Nucleus accumbens (tissue), 56 donors: ENCODE measurements at regions not wholly inside any gene's neighbourhood (a gene's known extent, or its start where the extent isn't known, plus 50 kb on each side); places are given as distances from the start of the nearest gene placed in this dataset.
"Not testable (repeated sequence)": the region's sequence is repeated elsewhere in the genome, so short reads cannot be mapped to it uniquely, and the experiment has no call there.

Experiments
- DNase-seq, 56 donors: peaks; one replicate each; lab custom pipeline; 2025; lab: John Stamatoyannopoulos, UW

DNA sequence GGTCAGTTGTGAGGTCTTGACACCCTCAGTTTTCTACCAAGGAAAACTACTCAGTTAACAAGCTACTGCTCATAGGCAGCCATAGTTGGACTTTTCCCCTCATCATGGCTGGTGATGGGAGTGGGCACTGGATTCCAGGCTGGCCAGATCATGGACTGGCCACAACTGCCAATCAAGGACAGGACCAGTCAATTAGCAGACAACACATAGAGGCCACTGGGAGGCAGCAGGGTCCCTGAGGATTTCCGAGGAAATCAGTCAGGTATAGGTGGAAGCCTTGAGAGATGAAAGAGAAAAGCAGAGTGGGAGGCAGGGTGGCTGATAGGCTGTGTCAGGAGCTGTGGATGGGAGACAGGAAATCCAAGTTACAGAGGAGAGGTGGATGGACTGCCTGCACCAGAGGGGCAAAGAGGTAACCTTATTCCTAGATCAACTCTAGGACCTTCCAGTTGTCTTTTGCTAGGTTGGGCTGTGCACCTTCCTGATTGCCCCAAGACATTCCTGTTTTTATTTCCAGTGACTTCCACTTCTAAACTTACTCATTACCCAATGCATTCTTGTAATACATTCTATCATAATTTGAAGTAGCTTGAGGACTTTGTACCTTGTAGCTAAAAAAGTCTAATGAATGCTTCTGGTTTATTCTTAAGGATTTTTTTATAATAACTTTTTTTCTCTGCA, 361.8 kb downstream of the KCNRG start:
- peak in 4 of 56 donors; percentile 3 to 32 (median 14) for DNase-seq

DNA sequence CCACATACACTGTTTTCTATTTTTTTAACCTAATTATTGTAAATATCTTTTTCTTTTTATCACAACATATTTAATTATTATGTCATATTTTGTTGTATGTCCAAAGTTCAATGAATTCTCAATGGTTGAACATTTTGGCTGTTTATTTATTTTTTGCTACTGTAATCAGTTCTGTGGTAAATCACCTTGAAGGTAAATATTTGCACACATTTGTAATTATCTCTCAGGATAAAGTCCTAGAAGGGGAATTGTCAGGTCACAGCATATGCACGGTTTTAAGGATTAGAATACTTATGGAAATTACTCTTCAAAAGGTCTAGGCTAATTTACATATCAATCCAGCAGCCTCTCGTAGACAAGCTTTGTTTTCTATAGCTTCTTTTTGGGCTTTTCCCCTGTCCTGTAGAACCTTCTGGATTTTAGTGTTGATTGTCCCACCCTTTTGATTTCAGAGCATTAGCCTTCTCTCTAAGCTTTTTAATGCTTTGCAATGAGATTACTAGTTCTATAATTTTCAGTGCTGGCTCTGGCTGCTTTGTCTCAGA, 362.6 kb downstream of the KCNRG start:
- DNase-seq: no peak

DNA sequence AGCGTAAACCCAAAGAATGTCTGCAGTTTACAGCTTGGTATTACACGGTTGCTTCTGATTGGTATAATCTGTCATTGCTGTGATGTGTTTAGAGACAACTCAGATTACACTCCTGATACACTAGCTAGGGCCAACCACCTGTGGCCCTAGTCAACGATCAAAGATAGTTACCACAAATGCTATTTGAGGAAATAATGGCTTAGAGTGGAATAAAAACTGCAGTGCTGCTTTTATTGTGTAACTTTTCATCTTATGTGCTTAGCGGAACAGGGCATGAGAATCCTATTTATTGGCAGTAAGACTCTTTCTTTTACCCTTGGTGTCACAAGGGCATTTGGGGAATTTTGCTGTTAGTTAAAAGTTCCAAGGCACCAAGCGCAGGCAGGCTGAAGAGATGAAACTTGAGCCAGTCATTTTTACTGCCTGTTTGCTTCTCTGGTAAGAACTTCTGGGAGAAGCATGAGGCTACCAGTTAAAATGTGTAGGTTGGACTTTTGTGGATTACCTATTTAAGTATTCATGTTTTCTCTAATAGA, 363.3 kb downstream of the KCNRG start:
- DNase-seq: no peak

DNA sequence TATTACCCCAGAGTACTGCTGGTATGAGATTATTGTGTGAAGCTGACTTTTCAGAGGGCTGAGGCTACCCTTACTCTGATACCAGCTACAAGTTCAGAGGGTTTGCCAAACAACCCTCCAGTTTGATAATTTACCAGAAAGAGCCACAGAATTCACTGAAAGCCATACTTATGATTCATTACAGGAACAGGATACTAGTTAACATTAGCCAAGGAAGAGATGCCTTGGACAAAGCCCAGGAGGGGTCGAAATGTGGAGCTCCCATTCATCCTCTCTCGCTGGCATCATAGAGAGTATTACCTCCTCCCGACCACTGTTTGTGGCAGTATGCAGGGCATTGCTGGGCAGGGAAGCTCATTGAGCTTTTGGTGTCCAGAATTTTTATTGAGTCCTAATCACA, 364.3 kb downstream of the KCNRG start:
- DNase-seq: no peak

DNA sequence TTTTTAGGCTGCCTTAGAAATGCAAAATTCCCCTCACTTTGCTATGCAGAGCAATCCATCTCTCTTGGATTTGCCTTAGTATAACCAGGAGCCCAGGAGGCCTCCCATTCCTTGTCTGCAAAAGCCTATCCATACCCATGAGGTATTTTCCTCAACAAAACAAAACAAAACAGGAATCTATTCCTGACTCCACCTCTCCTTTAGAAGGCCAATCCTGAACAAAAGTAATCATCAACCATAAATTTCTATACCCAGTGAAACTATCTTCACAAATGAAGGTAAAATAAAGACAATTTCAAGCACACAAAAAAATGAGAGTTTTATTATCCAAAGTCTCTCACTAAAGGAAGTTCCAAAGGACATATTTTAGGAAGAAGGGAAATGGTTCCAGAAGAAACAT, 365.7 kb downstream of the KCNRG start:
- no peak for DNase-seq

DNA sequence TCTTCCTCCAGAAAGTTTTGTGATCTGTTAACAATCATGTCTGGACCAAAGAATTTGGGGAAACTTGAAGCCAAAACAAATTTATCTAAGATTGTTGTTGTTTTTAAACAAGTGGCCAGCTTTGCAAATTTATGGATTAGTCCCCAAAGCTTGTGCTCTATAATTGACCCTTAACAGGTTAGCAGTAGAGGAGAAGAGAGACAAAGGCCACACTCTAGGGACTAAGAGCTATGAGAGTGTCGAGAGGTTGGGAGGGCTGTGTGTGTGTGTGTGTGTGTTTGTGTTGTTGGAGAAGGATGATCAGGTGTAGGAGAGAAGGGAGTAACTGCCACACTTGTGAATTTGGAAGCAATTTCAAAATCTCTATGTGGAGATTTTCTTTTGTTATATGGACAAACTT, 367.3 kb downstream of the KCNRG start:
- no peak for DNase-seq

DNA sequence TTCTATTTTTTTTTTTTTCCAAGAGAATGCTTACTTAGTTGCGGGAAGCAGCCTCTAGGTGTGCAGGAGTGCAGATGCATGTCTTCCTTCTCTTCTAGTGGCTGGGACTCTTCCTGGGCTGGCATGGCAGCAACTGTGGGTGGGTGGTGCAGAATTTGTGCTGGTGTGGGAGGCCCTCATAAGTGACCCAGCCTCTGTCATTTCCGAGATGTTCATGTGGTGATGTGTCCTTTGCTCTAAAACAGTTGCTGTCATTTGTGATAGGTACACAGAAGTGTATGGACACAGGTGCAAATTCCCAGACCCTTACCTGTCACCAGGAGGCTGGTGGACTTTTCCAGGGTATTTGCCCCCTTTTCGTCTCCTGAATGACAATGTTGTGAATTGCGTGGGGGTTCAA, 367.7 kb downstream of the KCNRG start:
- DNase-seq: no peak

DNA sequence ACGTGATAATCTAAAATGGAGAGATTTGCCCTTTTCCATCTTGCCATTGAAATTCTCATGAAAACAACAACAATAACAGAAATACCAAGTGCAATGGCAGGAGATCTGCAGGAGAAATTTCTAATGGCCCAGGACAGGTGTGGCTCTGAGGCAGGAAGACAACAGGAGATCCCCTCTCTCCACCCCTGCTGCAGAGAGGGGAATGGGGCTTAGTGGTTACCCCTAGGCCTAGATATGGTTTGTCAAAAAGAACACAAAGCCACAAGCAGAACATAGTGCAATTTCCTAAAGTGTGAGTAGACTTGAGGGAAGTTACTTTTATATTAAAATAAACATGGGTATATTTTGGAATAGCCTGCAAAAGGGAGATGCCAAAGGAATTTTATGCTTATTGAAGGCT, 369.5 kb downstream of the KCNRG start:
- no peak for DNase-seq

DNA sequence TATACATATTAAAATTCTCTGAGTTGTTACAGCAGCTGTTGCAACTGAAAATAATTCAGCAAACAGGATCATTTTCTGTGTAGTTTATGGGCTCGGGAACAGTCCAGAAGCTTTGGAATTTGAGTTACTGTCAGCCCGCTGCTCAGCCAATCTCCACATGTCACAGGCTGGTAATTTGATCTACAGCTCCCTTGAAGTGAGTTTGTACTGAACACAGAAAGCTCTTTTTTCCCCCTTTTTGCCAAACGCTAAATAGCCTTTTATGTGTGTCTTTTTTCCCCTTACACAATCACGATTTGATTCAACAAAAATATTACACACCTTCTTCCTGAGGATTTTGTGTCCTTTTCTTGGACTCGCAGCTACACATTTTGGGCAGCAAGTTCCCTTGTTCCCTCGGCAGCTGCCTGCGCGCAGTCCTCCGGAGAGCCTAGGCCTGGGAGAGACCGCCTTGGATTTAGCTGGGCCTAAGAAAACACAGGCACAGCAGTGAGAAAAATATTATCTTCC, 371.4 kb downstream of the KCNRG start:
- DNase-seq: peak in 6 of 56 donors; percentile 7 to 39 (median 26)

DNA sequence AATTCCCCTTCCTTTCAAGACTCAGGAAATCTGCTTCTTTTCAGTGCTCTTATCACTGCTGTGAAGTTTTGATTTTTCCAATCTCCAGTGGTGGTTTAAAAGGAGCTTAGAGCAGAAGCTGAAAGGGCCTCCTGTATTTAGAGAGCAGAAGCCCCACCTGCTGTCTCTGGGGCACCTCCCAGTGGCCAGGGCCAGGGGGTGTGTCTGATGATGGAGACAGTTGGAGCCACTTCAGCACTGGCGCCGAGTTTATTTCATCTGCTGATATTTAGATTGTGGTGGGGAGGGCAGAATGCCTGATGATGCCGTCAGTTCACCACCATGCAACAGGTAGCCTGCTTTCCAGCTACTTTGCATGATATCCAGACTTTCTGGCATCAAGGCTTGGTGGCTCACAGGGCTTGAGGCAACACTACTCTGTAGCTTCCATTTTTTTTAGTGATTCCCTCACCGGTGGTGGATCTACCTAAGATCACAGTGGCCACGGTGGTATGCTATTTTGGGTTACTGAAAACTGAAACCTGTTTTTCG, 371.9 kb downstream of the KCNRG start:
- peak in 34 of 56 donors; percentile 2 to 66 (median 16) for DNase-seq

DNA sequence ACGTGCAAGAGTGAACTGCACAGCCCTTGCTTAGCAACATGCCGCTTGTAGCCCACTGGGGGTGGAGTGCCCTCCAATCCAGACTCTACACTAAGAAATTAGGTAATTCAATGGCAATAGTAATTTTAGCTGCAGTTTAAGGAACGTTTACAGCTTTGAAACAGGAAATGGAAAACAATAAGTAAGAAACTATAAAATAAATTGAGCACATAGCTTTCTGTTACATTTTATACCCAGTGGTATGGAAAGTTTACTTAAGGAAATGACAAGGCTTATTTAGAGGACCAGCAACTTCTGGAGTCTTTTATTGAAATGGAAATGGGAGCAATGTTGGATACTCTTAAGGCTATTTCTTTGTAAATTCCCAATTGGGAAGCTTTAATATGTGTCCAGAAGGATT, 373.2 kb downstream of the KCNRG start:
- DNase-seq: no peak

DNA sequence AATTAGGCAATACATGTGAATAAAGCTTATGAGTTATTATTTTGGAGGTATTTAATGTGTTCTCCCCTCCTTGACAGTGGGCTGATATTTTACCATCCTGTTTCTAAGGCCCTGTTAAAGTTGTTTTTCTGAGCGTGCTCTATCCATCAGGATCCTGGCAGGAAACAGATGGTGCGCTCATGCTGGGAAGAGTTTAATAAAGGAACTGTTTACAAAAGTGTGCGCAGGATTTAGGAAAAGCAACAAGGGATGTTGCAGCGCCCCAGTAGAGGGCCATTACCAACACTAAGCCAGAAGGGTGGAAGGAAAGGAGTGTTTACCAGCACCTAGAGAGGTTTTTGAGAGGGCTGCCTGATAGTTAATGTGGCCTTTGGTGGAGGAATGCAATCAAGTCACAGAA, 374.5 kb downstream of the KCNRG start:
- DNase-seq: no peak

DNA sequence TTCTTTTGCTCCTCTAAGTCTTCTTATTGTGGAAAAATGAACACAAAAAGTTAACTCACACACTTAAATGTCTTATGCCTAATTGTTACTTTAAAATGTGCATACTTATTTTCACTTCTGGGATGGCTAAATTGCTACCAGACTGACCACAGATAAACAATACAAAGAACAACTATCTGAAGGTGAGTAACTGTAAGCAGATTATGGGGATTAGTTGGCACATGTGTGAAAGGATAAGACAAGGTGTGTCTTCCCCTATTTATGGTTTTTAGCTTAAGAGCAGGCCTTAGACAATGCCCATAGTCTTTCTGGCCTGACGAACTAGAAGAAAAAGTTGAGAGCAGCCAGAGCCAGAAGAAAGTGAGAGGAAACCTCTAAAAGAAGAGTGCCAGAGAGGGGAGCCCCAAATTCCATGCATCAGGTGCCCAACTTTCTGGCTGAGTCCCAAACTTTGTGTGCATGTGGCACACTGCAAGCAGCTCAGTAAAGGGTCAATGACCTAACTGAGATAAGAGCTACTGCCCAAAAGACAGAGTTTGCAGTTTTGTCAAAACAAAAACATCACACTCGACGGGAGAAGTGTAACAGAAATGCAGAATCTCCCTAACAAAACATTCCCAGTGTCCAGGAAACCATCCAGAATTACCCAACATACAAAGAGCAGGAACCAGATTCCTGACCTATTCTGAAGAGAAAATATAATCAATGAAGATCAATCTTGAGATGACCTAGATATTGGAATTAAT, 375.4 kb downstream of the KCNRG start:
- no peak for DNase-seq

DNA sequence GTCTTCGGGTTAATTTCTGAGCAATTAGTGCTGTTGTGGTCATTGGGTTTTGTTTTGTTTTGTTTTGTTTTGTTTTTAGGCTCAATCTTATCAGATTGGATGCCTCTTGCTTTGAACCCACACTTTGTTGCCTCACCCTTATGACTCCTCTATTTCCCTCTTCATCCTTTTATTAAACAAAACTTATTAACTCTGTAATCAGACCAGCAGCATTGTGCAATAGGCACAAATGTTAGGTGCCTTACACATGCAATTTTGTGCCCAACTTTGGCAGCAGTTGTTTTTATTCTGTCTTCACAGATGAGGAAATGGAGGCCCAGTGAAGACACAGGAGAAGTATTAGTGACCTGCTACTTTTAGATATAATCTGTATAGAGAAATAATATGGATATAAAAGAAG, 377.7 kb downstream of the KCNRG start:
- no peak for DNase-seq

DNA sequence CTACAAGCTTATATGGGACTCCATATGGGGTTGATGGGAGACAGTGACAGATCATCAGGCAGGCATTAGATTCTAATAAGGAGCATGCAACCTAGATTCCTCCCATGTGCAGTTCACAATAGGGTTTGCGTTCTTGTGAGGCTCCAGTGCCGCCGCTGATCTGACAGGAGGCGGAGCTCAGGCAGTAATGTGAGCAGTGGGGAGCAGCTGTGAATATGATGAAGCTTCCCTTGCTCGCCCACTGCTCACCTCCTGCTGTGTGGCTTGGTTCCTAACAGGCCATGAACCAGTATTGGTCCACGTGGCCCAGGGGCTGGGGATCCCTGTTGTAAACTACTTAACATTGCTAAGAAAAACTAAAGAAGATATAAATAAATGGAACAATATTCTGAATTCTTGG, 378.4 kb downstream of the KCNRG start:
- peak in 10 of 56 donors; percentile 1 to 24 (median 10) for DNase-seq

DNA sequence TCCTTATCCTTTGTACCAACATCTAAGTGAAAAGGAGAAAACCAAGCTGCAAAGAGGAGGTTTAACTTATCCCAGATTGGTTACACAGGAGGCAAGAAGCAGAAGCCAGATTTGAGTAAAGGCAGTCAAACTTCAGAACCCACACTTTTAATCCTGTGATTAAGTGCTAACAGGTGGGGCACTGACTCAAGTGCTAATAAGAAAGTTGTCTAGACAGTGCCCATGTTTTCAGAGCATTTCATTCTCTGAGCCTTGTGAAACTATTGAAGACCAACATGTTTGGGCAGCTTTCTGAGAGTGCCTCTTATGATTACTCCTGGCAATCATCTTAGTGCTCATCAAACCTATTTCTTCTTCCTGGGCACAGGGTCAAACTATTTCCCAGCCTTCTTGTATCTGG, 380.8 kb downstream of the KCNRG start:
- no peak for DNase-seq

DNA sequence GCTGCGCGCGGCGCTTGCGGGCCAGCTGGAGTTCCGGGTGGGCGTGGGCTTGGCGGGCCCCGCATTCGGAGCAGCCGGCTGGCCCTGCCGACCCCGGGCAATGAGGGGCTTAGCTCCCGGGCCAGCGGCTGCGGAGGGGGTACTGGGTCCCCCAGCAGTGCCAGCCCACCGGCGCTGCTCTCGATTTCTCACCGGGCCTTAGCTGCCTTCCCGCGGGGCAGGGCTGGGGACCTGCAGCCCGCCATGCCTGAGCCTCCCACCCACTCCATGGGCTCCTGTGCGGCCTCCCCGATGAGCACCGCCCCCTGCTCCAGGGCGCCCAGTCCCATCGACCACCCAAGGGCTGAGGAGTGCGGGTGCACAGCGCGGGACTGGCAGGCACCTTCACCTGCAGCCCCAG, 381.4 kb downstream of the KCNRG start:
- DNase-seq: not testable (repeated sequence)

DNA sequence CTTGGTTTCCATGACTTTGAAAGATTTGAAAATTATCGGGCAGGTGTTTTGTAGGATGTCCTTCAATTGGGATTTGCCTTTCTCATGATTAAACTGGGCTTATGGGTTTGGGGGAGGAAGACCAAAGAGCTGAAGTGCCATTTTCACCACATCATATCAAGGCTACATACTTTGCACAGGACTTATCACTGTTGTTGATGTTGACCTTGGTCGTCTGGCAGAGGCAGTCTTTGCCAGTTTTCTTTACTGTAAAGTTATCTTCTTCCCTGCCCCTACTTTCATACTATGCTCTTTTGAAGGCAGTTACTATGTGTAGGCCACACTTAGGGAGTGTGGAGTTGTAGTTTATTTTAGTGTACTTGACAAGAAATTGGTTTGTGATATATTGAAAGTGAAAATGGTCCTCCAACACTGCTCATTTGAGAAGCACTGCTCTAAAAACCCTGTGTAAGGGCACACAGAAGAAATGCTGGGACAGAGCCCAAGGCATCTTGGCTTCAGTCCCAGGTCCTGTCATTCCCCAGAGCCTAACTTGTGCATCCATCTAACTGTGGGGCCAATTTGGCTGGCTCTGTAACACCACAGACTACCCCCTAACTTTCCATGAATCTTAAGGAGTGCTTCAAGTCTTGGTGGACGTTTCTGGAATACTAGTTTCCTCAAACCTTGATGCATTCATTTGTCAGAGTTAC, 384.9 kb downstream of the KCNRG start:
- peak in 53 of 56 donors; percentile 4 to 87 (median 60) for DNase-seq

DNA sequence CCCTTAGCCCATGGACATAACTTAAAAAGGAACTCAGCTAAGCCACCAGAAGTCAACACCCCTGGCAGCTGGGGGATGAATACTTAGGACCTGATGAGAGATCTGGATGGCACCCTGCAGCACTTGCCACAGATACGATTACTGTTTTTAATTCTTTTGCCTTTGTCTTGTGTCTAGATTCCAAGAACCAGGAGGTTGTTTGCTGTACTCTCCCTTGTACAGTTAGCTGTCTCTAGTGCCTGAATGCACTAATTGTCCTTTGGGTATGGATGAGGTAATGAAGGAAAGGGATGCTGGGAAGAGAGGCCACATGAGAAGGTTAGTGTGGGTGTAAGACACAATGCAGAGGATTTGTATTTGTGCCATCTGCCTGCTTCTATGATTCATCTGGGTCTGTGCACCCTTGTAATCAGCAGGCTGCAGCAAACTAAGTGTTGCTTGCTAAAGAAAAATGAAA, 385.8 kb downstream of the KCNRG start:
- peak in 46 of 56 donors; percentile 6 to 80 (median 52) for DNase-seq

DNA sequence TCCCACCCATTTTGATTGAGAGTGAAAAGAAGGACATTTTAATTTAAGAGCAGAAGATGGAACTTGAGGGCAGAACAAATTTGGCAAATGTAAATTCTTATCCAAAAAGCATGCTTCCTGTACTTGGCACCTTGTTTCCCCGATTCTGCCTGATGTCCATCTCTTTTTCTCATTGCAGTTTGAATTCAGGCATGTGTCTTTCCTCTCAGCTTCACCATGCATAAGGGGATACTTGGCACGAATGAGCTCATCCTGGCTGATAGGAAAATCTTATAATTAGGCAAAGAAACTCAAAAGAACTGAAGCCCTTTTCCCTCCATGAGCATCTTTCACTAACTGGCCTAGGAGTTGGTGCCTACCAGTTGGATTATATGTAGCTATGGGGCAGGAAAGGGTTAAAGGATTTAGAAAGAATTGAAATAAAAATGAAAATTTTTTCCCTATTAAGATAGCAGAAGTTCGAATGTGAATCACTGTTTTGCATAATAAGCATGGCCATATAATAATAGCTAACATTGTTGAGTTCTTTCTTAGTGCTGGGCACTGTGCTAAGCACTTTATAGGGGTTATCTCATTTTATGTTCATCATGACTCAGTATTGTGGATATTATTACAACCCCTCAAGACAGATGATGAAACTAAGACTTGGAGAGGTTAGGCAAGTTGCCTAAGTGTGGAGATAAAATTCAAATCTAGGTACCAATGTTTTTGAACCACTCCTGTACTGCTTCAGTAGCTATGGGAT, 386.6 kb downstream of the KCNRG start:
- DNase-seq: peak in 1 of 56 donors; percentile 24
